GM20000 (cell line): ENCODE measurements at regions not wholly inside any gene's neighbourhood (a gene's known extent, or its start where the extent isn't known, plus 50 kb on each side); places are given as distances from the start of the nearest gene placed in this dataset.

ENCODE experiments used
- DNase-seq: peaks from one replicate; pipeline ENCODE4 v3.0.0; 2012; ENCODE audit warnings: low spot score
- TF ChIP-seq, protein P1 (sequence below): IDR thresholded peaks from 2 replicates; pipeline ENCODE4 v1.5.1; 2012; ENCODE audit warnings: mild to moderate bottlenecking, control low read depth; ENCODE audit errors: extremely low read depth, missing control alignments

DNA sequence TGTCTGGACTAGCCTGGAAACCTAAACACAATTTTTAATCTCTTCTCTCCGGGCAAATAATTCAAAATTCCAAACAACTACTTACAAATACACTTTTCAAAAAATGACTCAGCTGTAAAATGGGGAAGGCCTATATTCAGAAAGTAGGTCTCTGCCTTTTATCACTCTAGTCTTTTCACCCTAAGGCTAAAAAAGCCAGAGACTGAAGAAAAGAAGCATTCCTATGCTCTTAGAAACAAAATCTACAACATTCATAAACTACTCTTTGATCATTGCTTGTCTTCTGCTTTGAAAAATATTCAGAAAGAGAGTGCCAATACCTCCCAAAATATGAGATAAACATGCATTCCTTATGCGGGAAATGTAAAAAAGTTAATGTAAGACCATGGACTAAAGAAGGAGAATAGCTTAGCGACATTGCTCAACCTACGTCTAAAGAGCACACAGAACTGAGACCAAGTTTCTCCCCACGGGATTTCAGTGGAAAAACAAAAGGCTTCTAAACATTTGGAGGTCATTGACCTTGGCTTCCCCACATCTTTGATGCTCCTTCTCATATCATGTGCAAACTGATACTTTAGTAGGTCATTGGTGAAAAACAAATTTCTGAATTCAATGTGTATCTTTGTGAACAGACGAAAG is 74.4 kb upstream of the EPB41L3 start:
- TF ChIP-seq, protein P1, sequence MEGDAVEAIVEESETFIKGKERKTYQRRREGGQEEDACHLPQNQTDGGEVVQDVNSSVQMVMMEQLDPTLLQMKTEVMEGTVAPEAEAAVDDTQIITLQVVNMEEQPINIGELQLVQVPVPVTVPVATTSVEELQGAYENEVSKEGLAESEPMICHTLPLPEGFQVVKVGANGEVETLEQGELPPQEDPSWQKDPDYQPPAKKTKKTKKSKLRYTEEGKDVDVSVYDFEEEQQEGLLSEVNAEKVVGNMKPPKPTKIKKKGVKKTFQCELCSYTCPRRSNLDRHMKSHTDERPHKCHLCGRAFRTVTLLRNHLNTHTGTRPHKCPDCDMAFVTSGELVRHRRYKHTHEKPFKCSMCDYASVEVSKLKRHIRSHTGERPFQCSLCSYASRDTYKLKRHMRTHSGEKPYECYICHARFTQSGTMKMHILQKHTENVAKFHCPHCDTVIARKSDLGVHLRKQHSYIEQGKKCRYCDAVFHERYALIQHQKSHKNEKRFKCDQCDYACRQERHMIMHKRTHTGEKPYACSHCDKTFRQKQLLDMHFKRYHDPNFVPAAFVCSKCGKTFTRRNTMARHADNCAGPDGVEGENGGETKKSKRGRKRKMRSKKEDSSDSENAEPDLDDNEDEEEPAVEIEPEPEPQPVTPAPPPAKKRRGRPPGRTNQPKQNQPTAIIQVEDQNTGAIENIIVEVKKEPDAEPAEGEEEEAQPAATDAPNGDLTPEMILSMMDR = no peak
- no peak for DNase-seq

DNA sequence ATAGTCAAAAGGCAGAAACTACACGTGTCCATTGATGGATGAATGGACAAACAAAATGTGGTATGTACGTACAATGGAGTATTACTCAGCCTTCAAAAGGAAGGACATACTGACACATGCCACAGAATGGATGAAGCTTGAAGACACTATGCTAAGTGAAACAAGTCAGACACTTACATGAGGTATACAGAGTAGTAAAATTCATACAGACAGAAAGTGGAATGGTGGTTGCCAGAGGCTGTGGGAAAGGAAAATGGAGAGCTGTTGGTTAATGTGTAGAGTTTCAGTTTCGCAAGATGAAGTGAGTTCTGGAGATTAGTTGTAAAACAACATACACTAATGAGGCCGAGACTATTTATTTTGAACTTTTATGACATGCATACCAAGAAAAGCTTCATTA is 67.4 kb upstream of the EPB41L3 start:
- DNase-seq = no peak
- TF ChIP-seq, protein P1 = no peak

DNA sequence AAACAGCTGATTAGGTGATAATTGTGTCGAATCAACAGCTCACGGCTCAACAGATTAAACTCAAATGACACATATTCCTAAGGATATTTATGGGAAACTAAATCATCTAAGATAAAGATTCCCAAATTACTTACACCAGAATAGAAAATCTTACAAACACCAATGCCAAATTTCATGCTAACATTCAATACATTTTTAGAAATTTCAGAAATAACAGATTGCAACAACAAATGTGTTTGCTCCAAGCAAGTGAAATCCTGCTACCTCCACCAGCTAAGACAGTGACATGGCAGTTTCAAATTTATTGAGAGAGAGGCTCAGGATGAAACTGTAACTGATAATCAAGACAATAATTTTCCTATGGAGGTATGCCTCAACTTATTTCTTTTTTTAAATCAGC is 65.0 kb upstream of the EPB41L3 start:
- TF ChIP-seq, protein P1 = no peak
- DNase-seq = no peak

DNA sequence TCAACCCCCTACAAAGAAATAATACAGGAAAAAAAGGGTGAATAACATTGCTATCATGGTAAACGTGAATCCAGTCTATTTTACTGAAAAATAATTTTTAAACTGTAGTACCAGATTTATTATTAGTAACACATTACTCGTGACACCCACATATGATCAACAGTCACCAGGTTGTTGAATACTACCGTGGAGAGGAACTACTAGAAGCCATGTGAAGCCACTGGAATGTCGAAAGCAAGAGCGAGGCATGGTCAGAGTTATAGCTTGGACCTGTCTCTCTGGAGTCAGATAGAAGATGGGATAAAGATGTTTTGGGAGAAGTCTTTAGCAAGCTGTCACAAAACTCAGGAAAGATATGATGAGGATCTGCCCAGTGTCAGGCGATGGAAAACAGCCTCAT is 63.2 kb upstream of the EPB41L3 start:
- TF ChIP-seq, protein P1 = no peak

DNA sequence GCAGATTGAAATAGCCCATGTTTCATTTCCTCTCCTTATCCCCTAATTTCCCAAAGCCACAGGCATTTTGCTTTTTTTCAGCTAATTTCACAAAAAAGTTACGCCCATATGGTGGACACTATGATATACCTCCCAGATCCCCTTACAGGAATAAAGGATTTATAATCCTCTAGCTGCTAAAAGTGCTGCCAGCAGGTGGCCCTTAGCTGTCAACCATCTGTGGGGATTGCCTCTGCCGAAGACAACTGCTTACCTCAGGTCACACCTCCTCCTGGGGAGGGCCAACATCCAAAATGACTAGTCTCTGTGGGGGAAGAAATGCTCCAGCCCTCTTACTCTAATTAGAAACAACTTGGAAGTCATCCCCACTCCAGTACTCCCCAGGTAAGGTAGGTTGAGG is 61.0 kb upstream of the EPB41L3 start:
- TF ChIP-seq, protein P1 = no peak
- DNase-seq = no peak

More for the DNA sequence above, 63.2 kb upstream of the EPB41L3 start:
- DNase-seq = no peak

DNA sequence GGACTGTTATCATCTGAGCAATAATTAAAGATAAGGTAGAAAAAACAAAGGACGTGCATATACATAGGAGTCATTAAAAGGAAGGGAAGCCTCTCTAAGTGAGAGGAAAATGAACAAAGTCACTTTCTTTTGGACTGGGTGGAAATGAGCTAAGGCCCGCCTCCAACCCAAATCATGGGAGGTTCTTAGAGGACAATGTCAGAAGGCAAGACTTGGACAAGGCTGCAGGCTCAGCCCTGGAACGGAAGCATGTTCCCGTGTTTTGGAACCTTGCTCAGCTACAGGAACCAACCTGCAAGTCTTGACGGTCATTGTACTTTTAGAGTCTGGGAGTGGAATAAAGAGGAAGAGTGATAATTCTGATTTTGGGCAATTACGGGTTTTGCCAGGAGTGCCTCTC is 59.4 kb upstream of the EPB41L3 start:
- TF ChIP-seq, protein P1 = no peak
- no peak for DNase-seq

DNA sequence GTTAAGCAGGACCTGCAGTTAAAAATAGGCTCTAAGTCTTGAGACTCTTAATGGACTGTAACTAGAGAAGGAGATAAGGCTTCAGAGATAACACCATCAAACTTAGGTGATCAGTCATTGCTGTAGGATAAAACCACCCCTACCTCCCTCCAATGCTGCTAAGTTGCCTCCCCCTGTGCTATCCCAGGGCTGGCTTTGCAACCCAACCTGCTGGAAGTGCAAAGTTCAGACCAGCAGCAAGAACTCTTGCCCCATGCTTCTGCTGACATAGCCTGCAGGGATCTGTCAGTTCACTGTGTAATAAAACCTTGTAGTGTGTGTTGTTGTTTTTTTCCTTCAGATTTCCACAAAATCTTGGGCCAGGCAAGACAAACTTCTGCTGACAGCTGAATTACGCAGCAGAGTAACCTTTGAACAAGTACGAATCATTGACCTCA is 57.4 kb upstream of the EPB41L3 start:
- no peak for DNase-seq
- TF ChIP-seq, protein P1 = no peak
